KMS-11 (cell line): ENCODE measurements at regions not wholly inside any gene's neighbourhood (a gene's known extent, or its start where the extent isn't known, plus 50 kb on each side); places are given as distances from the start of the nearest gene placed in this dataset.

Source experiments
- H2AFZ ChIP-seq: fragments of 200-600 bp; sonication (generic); 2 replicates; pipeline ENCODE4 v1.6.1; 2016; ENCODE audit warnings: antibody characterized with exemption, mixed run types, low read depth
- H3K27ac ChIP-seq: fragments of 200-600 bp; sonication (generic); 2 replicates; pipeline ENCODE4 v1.6.1; 2016; ENCODE audit warnings: mild to moderate bottlenecking, mixed run types
- H3K27me3 ChIP-seq: fragments of 200-600 bp; sonication (generic); 2 replicates; pipeline ENCODE4 v1.6.1; 2017; ENCODE audit warnings: mild to moderate bottlenecking, low read depth, mixed run types, moderate library complexity; ENCODE audit not compliant: insufficient read depth
- H3K36me3 ChIP-seq: fragments of 200-600 bp; sonication (generic); 2 replicates; pipeline ENCODE4 v1.6.1; 2017; ENCODE audit warnings: mild to moderate bottlenecking, mixed run types; ENCODE audit not compliant: insufficient read depth
- H3K4me1 ChIP-seq: fragments of 200-600 bp; sonication (generic); 2 replicates; pipeline ENCODE4 v1.6.1; 2016; ENCODE audit warnings: mild to moderate bottlenecking, low read depth, mixed run types; ENCODE audit not compliant: poor library complexity, severe bottlenecking
- H3K4me2 ChIP-seq: fragments of 200-600 bp; sonication (generic); 2 replicates; pipeline ENCODE4 v1.7.0; 2016; ENCODE audit warnings: mild to moderate bottlenecking, mixed run types
- H3K4me3 ChIP-seq: fragments of 200-600 bp; sonication (generic); IDR thresholded peaks from 2 replicates; pipeline ENCODE4 v1.6.1; 2017; ENCODE audit warnings: low read depth, low read length, mixed read lengths; ENCODE audit not compliant: insufficient read depth
- H3K79me2 ChIP-seq: fragments of 200-600 bp; sonication (generic); 2 replicates; pipeline ENCODE4 v1.6.1; 2016; ENCODE audit warnings: low read depth, mixed run types; ENCODE audit not compliant: insufficient read depth
- H3K9ac ChIP-seq: fragments of 200-600 bp; sonication (generic); 2 replicates; pipeline ENCODE4 v1.6.1; 2016; ENCODE audit warnings: mild to moderate bottlenecking, mixed run types
- H4K20me1 ChIP-seq: fragments of 200-600 bp; sonication (generic); 2 replicates; pipeline ENCODE4 v1.6.1; 2016; ENCODE audit warnings: mild to moderate bottlenecking, mixed run types; ENCODE audit not compliant: insufficient read depth
- TF ChIP-seq, protein P1 (sequence below): fragments of 200-600 bp; sonication (generic); conservative IDR thresholded peaks from 2 replicates; pipeline ENCODE4 v1.6.1; 2017; ENCODE audit warnings: low read depth, mild to moderate bottlenecking, antibody characterized with exemption, low read length, moderate library complexity, mixed read lengths

DNA sequence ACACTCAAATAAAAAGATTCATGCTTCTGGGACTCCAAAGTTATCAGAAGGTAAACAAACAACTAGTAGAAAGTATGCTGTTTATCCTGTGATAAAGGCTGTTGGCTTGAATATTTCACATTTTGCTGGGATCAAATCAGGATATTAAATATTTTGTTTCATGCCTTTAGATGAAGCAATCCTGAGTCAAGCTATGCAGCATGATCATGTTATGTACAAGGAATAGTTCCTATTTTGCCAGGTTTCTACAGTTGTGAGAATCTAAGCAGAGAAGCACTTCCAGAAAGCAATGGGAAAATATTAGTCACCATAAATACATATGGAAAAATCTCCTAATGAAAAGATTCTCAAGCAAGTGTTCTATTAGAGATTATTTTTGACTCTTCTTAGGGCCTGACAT, 262.8 kb upstream of the PCDH15 start:
- no peaks in the 10 kb centered on the region for H3K27me3 ChIP-seq
- TF ChIP-seq, protein P1, sequence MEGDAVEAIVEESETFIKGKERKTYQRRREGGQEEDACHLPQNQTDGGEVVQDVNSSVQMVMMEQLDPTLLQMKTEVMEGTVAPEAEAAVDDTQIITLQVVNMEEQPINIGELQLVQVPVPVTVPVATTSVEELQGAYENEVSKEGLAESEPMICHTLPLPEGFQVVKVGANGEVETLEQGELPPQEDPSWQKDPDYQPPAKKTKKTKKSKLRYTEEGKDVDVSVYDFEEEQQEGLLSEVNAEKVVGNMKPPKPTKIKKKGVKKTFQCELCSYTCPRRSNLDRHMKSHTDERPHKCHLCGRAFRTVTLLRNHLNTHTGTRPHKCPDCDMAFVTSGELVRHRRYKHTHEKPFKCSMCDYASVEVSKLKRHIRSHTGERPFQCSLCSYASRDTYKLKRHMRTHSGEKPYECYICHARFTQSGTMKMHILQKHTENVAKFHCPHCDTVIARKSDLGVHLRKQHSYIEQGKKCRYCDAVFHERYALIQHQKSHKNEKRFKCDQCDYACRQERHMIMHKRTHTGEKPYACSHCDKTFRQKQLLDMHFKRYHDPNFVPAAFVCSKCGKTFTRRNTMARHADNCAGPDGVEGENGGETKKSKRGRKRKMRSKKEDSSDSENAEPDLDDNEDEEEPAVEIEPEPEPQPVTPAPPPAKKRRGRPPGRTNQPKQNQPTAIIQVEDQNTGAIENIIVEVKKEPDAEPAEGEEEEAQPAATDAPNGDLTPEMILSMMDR = no peak

DNA sequence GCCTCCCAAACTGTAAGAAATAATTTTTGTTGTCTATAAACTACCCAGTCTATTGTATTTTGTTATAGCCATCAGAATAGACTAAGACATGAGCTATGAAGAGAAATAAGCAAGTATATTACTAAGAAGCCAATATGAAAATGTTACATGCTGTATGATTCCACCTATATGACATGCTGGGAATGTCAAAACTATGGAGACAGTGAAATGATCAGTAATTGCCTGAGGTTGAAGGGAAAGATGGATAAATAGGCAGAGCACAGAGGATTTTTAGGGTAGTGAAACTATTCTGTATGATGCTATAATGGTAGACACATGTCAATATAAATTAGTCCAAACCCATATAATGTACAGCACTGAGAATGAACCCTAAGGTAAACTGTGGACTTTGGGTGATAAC, 261.3 kb upstream of the PCDH15 start:
- Histone ChIP-seq H3K27me3 (no peaks in the 10 kb centered on the region), H3K4me2 (no peak overlapping the region), H3K27ac (no peak overlapping the region), H3K79me2 (no peaks in the 10 kb centered on the region), H3K4me3 (no peak overlapping the region), H2AFZ (no peak overlapping the region), H4K20me1 (no peaks in the 10 kb centered on the region), H3K4me1 (no peaks in the 10 kb centered on the region), H3K9ac (no peak overlapping the region), H3K36me3 (no peaks in the 10 kb centered on the region)
- TF ChIP-seq, protein P1 = no peak

More for the DNA sequence above, 262.8 kb upstream of the PCDH15 start:
- H3K9ac ChIP-seq = no peak overlapping the region
- H2AFZ ChIP-seq = no peak overlapping the region
- H3K36me3 ChIP-seq = no peaks in the 10 kb centered on the region
- H3K4me2 ChIP-seq = no peak overlapping the region
- H3K4me1 ChIP-seq = no peaks in the 10 kb centered on the region
- no peaks in the 10 kb centered on the region for H4K20me1 ChIP-seq
- no peak overlapping the region for H3K27ac ChIP-seq
- no peaks in the 10 kb centered on the region for H3K79me2 ChIP-seq
- H3K4me3 ChIP-seq = no peak overlapping the region

DNA sequence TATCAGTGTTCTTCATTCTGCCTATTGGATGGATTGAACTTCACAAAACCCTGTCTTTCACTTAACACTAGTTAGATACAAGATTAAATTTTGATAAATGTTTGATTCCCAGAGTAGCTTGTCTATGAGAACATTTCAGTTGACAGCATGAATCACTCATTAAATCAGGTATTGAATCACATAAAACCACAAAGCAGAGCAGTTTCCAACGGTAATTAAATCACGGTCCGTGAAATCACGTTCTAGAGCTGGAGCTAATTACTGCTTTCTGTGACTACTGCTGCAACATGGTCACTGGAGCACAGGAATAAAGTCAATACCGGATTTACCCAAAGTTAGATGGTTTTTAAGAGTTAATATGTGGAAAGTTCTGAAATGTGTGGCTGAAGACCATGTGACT, 257.8 kb upstream of the PCDH15 start:
- H3K4me3 ChIP-seq = no peak overlapping the region
- no peak overlapping the region for H3K4me2 ChIP-seq
- H3K27me3 ChIP-seq = no peaks in the 10 kb centered on the region
- TF ChIP-seq, protein P1 = no peak
- H3K27ac ChIP-seq = no peak overlapping the region
- H3K36me3 ChIP-seq = no peaks in the 10 kb centered on the region
- H2AFZ ChIP-seq = no peak overlapping the region
- no peaks in the 10 kb centered on the region for H3K4me1 ChIP-seq
- H4K20me1 ChIP-seq = no peaks in the 10 kb centered on the region
- H3K9ac ChIP-seq = no peak overlapping the region
- no peaks in the 10 kb centered on the region for H3K79me2 ChIP-seq

DNA sequence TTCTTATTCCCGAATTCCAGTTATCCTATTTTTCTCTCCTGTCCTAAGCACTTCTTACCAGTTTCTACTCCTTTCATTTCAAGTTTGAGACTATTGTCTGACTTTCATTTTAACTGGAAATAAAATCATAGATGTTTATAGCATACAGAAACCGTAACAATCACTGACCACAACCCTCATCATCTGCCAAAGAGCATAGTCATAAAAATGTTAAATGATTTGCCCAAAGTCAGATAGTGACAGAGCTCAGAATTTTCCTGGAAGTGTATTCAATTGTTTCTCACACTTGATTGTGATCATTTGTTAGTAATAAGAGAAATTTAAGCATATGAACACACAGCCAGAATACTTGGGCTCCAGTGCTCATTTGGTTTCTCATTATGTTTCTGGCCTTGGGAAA, 250.5 kb upstream of the PCDH15 start:
- Histone ChIP-seq H3K4me2 (no peak overlapping the region), H2AFZ (no peak overlapping the region), H4K20me1 (no peaks in the 10 kb centered on the region), H3K27ac (no peak overlapping the region), H3K4me1 (peaks cover 14% of the 10 kb centered on the region), H3K36me3 (no peaks in the 10 kb centered on the region), H3K79me2 (no peaks in the 10 kb centered on the region), H3K9ac (no peak overlapping the region), H3K4me3 (no peak overlapping the region), H3K27me3 (0 out of 2 replicates have a peak, but pooled peaks cover 4% of the 10 kb centered on the region)
- TF ChIP-seq, protein P1 = no peak
